ENCODE measurements at regions not wholly inside any gene's neighbourhood (a gene's known extent, or its start where the extent isn't known, plus 50 kb on each side); places are given as distances from the start of the nearest gene placed in this dataset.

DNA sequence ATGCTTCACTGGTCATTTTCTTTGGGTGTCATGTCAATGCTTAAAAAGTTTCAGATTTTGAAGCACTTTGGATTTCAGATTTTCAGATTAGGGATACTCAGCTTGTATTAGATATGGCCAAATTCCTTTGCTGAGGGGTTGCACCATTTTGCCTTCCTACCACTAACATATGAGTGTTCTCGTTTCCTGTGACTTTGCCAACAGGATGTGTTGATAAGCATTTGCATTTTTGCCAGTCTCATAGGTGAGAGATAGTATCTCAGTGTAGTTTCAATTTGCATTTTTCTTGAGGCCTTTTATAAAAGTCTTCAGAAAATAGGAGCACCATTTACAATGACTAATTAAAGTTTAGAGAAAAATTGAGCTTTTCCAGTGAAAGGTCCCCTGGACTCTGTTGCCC lies 71.6 kb upstream of the CLCN4 start:
- no peak for DNase-seq

DNA sequence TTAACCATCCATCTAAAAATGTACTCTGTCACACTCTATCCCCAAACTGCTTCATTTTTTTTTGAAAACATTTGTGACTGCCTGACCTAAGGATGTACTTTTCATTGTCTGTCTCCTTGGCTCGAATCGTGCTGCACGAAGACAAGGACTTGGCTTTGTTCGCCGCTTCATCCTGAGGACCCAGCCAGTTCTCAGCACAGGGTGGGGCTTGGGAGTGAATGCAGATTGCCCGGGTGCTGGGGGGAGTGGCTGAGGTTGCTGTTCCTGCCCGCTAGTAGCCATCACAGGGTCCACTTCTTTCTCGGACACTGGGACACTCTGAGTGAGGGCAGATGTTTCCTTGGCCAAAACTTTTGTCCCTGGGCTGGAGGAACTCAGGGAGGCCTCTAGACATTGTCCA lies 70.1 kb upstream of the CLCN4 start:
- no peak for DNase-seq

DNA sequence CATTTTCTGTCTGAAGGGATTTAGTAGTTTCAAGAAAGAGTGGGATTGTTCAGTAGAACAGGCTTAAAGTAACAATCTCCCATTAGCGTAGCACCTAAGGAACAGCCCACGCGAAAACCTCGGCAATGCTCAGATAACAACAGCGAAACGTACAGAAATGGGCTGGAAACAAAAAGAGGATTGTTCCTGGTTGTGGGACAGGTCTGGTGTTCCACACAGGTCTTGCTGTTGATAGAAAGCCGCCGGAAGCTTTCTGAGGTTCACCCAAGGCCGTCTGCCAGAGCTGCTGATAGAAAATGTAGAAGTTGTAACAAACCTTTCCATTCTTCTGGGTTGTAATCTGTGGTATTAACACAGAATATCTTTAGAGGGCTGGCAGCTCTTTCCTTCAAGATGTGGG lies 69.4 kb upstream of the CLCN4 start:
- DNase-seq, result no peak

DNA sequence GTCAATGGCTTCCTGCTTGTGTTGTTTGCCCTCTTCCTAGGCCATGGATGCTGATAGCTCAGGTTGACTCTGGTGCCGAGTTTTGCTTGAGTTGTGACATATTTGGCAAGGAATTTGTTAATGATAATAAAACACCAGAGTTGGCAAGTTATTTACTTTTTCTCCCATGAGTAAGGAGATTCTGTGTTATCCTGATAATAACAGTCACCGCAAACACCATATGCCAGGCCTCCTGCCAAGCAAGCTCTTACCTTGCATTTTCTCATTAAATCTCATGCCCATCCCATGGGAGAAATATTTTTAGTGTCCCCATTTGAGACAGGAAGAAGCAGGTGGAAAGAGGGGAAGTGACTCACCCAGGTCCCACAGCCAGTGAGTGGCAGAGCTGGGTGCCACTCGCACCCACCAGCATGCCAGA lies 67.4 kb upstream of the CLCN4 start:
- DNase-seq, result no peak

DNA sequence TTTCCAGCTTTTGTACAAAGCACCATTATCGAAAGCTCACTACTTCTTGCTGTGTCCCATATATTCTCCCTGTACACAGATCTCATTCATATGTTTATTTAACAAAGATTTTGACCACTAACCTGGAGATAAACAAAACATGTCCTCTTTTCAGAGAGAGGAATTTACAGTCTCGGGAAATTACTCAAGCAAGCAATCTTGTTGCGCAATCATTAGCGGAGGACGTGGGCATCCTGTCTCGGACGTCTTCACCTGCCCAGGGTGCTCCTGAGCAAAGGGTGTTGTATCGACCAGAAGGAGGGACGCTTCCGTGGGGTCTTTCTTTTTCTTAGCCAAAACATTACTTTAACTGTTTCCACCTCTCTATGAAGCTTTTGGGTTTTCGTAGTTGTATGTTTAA lies 66.5 kb upstream of the CLCN4 start:
- no peak for DNase-seq

DNA sequence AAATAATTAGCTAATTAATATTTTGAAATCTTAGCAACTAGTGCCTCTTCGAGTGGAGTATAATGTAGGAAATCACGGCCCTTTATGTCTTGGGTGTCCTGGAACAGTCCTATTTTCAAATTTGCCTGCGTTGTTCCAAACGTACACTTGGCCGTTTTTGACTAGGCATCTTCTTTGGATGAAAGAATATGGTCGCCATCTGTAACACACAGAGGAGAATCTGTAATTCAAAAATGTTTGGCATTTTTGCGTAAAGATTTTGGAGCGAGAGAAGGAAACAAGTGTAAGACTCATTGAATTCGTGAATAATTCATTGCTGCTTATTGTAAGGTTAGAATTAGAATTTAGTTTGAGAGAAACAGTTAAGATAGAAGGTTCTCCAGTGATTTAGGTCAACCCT lies 61.5 kb upstream of the CLCN4 start:
- no peak for DNase-seq

DNA sequence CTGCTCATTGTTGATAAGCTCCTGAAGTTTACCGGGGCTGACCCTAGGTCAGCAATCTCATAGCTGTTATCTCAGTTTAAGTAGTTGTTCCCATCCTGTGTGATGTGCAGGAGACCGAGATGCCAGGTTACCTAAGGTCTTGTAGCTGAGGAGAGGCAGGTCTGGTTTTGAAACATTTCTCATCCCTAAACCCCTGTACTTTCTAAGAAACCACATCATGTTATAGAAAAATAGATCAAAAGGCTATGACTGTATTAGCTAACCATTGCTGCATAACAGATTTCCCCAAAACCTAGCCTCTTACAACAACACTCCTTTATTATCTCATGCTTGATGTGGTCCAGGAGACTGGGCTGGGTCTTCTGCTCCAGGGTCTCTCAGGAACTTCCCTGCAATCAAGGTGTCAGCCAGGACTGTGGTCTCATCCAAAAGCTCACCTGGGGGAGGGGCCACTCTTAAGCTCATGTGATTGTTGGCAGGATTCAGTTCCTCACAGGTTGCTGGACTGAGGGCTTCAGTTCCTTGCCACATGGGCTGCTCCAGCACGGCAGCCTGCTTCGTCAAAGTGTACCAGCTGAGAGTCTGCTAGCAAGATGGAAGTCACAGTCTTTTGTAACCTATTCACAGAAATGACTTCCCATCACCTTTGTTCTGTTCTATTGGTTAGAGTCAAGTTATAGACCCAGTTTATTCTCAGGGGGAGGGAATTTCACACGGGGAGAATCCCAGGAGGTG lies 60.9 kb upstream of the CLCN4 start:
- no peak for DNase-seq

DNA sequence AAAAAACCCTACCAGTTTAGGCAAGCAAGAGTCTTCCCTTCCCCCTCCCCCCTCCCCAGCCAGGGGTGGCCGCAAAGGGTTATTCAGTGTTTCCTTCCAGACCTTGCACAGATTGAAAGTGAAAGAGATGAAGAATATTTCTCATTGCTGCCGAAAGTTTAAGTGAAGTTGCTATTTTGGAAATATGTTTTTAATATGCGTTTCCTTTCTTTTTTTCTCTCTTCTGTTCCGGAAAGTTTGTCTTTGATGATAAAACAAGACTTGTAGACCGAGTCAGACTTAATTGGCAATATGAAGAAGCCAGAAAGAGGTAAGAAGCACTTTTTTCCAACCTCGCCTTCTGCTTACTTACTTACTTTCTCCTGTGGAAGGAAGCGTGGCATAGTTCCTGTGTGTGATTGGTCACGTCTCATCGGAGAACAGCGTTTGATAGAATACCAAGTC lies 58.5 kb upstream of the CLCN4 start:
- peak; percentile 61 for DNase-seq

DNA sequence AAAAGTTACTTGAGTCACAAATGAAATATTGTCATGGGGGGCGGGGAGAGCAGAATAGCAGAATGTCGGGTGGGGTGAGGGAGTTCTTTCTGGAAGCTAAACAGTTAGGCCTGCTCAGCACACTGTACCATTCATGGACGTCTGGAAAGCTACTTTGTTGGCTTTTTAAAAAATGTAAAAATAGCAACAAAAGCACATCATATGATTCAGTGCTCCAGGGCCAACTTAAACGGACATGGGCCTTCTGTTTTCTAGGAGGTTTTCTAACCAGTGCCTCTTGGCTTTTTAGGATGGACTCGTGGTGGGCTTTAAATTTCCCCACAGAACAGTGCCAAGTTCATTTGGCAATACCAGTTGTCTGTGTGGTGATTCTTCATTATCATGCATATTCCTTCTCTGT lies 57.4 kb upstream of the CLCN4 start:
- no peak for DNase-seq

DNA sequence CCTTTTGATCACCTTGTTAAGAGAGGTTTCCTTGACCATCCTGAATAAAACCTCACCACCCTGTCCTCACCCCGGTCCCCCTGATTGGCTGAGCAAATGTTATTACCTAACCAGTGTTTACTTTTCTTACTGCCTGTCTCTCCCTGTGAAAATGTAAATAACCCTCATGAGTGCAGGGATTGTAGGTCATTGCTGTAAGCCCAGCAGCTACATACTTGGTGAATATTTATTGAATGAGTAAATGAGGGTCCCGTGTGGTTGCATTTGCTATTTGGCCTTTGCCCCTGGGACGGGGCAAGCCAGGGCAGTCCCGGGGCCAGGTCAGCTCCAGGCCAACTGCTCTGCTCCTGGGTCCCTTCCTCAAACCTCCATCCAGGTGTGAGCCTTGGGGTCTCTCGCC lies 55.5 kb upstream of the CLCN4 start:
- no peak for DNase-seq

DNA sequence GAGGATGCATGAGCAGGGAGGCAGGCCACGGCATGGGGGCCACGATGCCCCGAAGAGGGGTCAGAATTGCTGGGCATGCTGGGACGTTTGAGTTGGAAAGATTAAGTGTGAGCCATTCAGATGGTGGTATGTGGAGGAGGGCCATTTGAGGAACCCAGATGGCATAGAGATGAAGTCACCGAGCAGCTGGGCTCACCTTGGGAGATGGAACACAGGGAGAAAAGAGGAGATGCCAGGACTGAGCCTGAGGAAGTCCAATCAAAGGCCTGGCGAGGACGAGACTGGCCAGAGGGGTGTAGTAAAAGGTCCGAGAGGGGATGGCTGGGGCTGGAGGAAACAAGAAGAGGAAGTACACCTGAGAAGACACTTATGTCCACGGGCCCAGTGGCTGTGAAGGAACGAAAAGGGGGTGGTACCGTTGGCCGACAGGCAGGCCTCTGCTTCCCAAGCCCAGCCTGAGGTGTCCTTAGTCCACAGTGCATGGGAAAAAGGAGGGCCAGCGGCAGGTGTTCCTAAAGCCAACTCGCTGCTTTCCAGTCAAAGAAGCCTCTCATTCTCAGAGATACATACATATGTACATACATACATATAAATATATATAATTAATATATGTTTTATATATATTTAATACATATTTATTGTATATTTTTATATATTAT lies 54.6 kb upstream of the CLCN4 start:
- DNase-seq, result no peak

DNA sequence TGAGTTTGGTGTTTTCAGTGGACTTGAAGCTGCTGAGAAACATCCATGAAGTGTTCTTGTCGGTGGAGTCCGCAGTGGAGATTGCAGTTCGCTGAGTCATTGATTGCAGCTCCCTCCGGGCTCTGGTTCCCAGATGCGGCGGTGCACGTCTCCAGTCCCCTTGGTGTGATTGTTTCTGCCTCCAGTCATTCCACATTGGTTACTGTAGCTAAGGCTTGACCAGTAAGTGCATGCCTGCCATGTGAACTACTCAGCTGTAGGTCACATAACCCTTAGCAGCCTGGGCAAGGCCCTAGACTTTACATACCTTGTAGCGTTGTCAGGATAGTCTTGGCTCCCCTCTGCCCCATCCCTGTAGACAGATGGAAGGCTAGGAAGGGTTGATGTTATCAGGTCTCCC lies 53.8 kb upstream of the CLCN4 start:
- no peak for DNase-seq

DNA sequence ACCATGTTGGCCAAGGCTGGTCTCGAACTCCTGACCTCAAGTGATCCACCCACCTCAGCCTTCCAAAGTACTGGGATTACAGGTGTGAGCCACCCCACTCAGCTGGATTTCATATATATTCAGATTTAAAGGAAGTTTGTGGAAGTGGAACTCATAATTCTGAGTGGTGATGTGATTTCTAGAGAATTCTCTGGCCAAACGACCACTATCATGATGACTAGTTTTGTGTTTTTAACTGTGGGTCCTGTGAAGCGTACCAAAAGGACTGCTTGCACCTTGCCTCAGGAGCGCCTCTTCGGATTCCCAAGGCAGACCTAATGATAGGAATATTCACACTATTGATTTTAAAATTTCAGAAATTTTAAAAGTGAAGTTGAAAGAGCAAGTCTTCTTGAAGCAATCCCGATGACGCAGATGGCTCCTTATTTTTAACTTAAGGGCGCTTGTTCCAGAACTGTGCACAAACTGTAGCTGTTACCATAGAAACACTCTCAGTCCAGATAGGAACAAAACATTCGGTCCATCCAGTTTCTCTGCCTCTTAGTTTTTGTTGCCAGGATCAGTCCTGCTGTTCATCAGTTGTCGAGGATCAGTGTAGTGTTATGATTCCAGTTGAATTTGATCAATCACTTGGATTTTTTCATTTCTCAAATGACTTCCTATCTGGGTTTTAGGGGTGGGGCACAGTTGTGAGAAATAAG lies 51.7 kb upstream of the CLCN4 start:
- no peak for DNase-seq

DNA sequence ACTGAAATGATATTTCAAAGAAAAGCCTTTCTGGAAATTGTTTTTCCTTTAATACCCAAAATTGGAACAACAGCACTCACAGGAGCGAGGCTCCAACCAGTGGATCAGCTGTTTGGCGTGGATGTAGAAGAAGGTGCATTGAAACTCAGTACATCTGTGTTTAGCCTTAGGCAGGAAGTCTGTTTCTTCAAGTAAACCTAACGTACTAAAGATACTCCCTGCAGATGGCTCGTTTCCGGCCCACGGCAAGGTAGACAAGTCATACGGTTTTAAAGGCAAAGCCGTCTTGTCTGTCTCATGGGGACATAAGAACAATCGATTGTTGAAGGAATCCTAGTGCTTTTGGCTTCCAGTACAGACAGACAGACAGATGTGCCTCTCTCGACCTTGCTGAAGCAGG lies 50.0 kb upstream of the CLCN4 start:
- peak; percentile 47 for DNase-seq

All from activated CD8-positive, alpha-beta memory T cell treated with anti-CD3 and anti-CD28 coated beads, Interleukin-2, amount 50 U/mL, for 4 hours (primary cell).